ENCODE measurements at regions not wholly inside any gene's neighbourhood (a gene's known extent, or its start where the extent isn't known, plus 50 kb on each side); places are given as distances from the start of the nearest gene placed in this dataset.

GRCh38 chr3:59334585-59334984 lies 284.8 kb upstream of the CFAP20DC start:
- no peak overlapping the region for H3K4me3 ChIP-seq (ENCODE audit: low read length)
- no peaks in the 10 kb centered on the region for H3K9me3 ChIP-seq (ENCODE audit: insufficient read depth, low read depth, low read length)
- H3K4me1 ChIP-seq (ENCODE audit: insufficient read depth, low read length) = no peaks in the 10 kb centered on the region
- H3K27me3 ChIP-seq (ENCODE audit: insufficient read depth, low read length) = no peaks in the 10 kb centered on the region
- WGBS = 67% methylated on average over 2 of the region's 2 CpGs
- H3K9ac ChIP-seq (ENCODE audit: low read depth, low read length) = no peak overlapping the region
- H3K36me3 ChIP-seq (ENCODE audit: insufficient read depth, low read length) = no peaks in the 10 kb centered on the region
- H3K27ac ChIP-seq (ENCODE audit: low read depth, low read length) = no peak overlapping the region

GRCh38 chr3:59327376-59327808 lies 277.6 kb upstream of the CFAP20DC start:
- no peak overlapping the region for H3K4me3 ChIP-seq (ENCODE audit: low read length)
- no peak overlapping the region for H3K27ac ChIP-seq (ENCODE audit: low read depth, low read length)
- no peaks in the 10 kb centered on the region for H3K9me3 ChIP-seq (ENCODE audit: insufficient read depth, low read depth, low read length)
- no peak overlapping the region for H3K9ac ChIP-seq (ENCODE audit: low read depth, low read length)
- no peaks in the 10 kb centered on the region for H3K36me3 ChIP-seq (ENCODE audit: insufficient read depth, low read length)
- no peaks in the 10 kb centered on the region for H3K27me3 ChIP-seq (ENCODE audit: insufficient read depth, low read length)
- WGBS = 86% methylated on average over 3 of the region's 3 CpGs
- peaks cover 11% of the 10 kb centered on the region; the same call in 1 of the 2 replicates for H3K4me1 ChIP-seq (ENCODE audit: insufficient read depth, low read length)

GRCh38 chr3:59326246-59327024 lies 276.6 kb upstream of the CFAP20DC start:
- H3K4me3 ChIP-seq (ENCODE audit: low read length) = no peak overlapping the region
- no peak overlapping the region for H3K9ac ChIP-seq (ENCODE audit: low read depth, low read length)
- WGBS = 86% methylated on average over 6 of the region's 6 CpGs
- no peaks in the 10 kb centered on the region for H3K9me3 ChIP-seq (ENCODE audit: insufficient read depth, low read depth, low read length)
- peaks cover 11% of the 10 kb centered on the region; the same call in 1 of the 2 replicates for H3K4me1 ChIP-seq (ENCODE audit: insufficient read depth, low read length)
- H3K36me3 ChIP-seq (ENCODE audit: insufficient read depth, low read length) = no peaks in the 10 kb centered on the region
- no peaks in the 10 kb centered on the region for H3K27me3 ChIP-seq (ENCODE audit: insufficient read depth, low read length)
- H3K27ac ChIP-seq (ENCODE audit: low read depth, low read length) = no peak overlapping the region; the same call in 1 of the 2 replicates

- no peaks in the 10 kb centered on the region for H3K36me3 ChIP-seq (ENCODE audit: insufficient read depth, low read length)
- WGBS = 95% methylated on average over 5 of the region's 5 CpGs
- H3K4me3 ChIP-seq (ENCODE audit: low read length) = no peak overlapping the region
- no peak overlapping the region for H3K9ac ChIP-seq (ENCODE audit: low read depth, low read length)
- H3K27me3 ChIP-seq (ENCODE audit: insufficient read depth, low read length) = no peaks in the 10 kb centered on the region
- no peaks in the 10 kb centered on the region for H3K9me3 ChIP-seq (ENCODE audit: insufficient read depth, low read depth, low read length)
- H3K27ac ChIP-seq (ENCODE audit: low read depth, low read length) = no peak overlapping the region
- peaks cover 6% of the 10 kb centered on the region; the same call in 1 of the 2 replicates for H3K4me1 ChIP-seq (ENCODE audit: insufficient read depth, low read length)
Observed at GRCh38 chr3:59321881-59322540, 272.2 kb upstream of the CFAP20DC start.

- H3K9ac ChIP-seq (ENCODE audit: low read depth, low read length) = no peak overlapping the region
- no peaks in the 10 kb centered on the region for H3K27me3 ChIP-seq (ENCODE audit: insufficient read depth, low read length)
- no peak overlapping the region for H3K4me3 ChIP-seq (ENCODE audit: low read length)
- no peaks in the 10 kb centered on the region for H3K36me3 ChIP-seq (ENCODE audit: insufficient read depth, low read length)
- no peaks in the 10 kb centered on the region for H3K9me3 ChIP-seq (ENCODE audit: insufficient read depth, low read depth, low read length)
- 85% methylated on average over 4 of the region's 4 CpGs for WGBS
- H3K27ac ChIP-seq (ENCODE audit: low read depth, low read length) = no peak overlapping the region; the same call in 1 of the 2 replicates
- peaks cover 3% of the 10 kb centered on the region; the same call in 1 of the 2 replicates for H3K4me1 ChIP-seq (ENCODE audit: insufficient read depth, low read length)
Observed at GRCh38 chr3:59320080-59320479, 270.3 kb upstream of the CFAP20DC start.

GRCh38 chr3:59319442-59319841 lies 269.6 kb upstream of the CFAP20DC start:
- Histone ChIP-seq H3K36me3 (ENCODE audit: insufficient read depth, low read length) (no peaks in the 10 kb centered on the region), H3K9me3 (ENCODE audit: insufficient read depth, low read depth, low read length) (no peaks in the 10 kb centered on the region), H3K27me3 (ENCODE audit: insufficient read depth, low read length) (no peaks in the 10 kb centered on the region), H3K27ac (ENCODE audit: low read depth, low read length) (no peak overlapping the region), H3K4me1 (ENCODE audit: insufficient read depth, low read length) (peaks cover 3% of the 10 kb centered on the region; the same call in 1 of the 2 replicates), H3K4me3 (ENCODE audit: low read length) (no peak overlapping the region), H3K9ac (ENCODE audit: low read depth, low read length) (no peak overlapping the region)
- WGBS = 94% methylated on average over 4 of the region's 4 CpGs

- no peak overlapping the region for H3K9ac ChIP-seq (ENCODE audit: low read depth, low read length)
- no CpG with 5 or more reads among the region's 1 CpG for WGBS
- H3K27me3 ChIP-seq (ENCODE audit: insufficient read depth, low read length) = no peaks in the 10 kb centered on the region
- no peak overlapping the region for H3K27ac ChIP-seq (ENCODE audit: low read depth, low read length)
- no peaks in the 10 kb centered on the region for H3K36me3 ChIP-seq (ENCODE audit: insufficient read depth, low read length)
- H3K9me3 ChIP-seq (ENCODE audit: insufficient read depth, low read depth, low read length) = no peaks in the 10 kb centered on the region
- H3K4me3 ChIP-seq (ENCODE audit: low read length) = no peak overlapping the region
- peaks cover 3% of the 10 kb centered on the region; the same call in 1 of the 2 replicates for H3K4me1 ChIP-seq (ENCODE audit: insufficient read depth, low read length)
Observed at GRCh38 chr3:59318881-59319280, 269.1 kb upstream of the CFAP20DC start.

GRCh38 chr3:59317386-59317785 lies 267.6 kb upstream of the CFAP20DC start:
- Histone ChIP-seq H3K4me1 (ENCODE audit: insufficient read depth, low read length) (peaks cover 3% of the 10 kb centered on the region; the same call in 1 of the 2 replicates), H3K27ac (ENCODE audit: low read depth, low read length) (no peak overlapping the region), H3K4me3 (ENCODE audit: low read length) (no peak overlapping the region), H3K27me3 (ENCODE audit: insufficient read depth, low read length) (no peaks in the 10 kb centered on the region), H3K9ac (ENCODE audit: low read depth, low read length) (no peak overlapping the region), H3K9me3 (ENCODE audit: insufficient read depth, low read depth, low read length) (no peaks in the 10 kb centered on the region), H3K36me3 (ENCODE audit: insufficient read depth, low read length) (no peaks in the 10 kb centered on the region)
- 93% methylated on average over 6 of the region's 6 CpGs for WGBS

- 94% methylated on average over 3 of the region's 3 CpGs for WGBS
- Histone ChIP-seq H3K36me3 (ENCODE audit: insufficient read depth, low read length) (no peaks in the 10 kb centered on the region), H3K27me3 (ENCODE audit: insufficient read depth, low read length) (no peaks in the 10 kb centered on the region), H3K9me3 (ENCODE audit: insufficient read depth, low read depth, low read length) (no peaks in the 10 kb centered on the region), H3K9ac (ENCODE audit: low read depth, low read length) (no peak overlapping the region), H3K27ac (ENCODE audit: low read depth, low read length) (no peak overlapping the region), H3K4me3 (ENCODE audit: low read length) (no peak overlapping the region), H3K4me1 (ENCODE audit: insufficient read depth, low read length) (peaks cover 3% of the 10 kb centered on the region; the same call in 1 of the 2 replicates)
Observed at GRCh38 chr3:59316688-59317275, 267.0 kb upstream of the CFAP20DC start.

GRCh38 chr3:59313365-59313764 lies 263.5 kb upstream of the CFAP20DC start:
- WGBS = 72% methylated on average over 2 of the region's 2 CpGs
- no peaks in the 10 kb centered on the region for H3K27me3 ChIP-seq (ENCODE audit: insufficient read depth, low read length)
- H3K4me1 ChIP-seq (ENCODE audit: insufficient read depth, low read length) = no peaks in the 10 kb centered on the region
- H3K36me3 ChIP-seq (ENCODE audit: insufficient read depth, low read length) = no peaks in the 10 kb centered on the region
- no peaks in the 10 kb centered on the region for H3K9me3 ChIP-seq (ENCODE audit: insufficient read depth, low read depth, low read length)
- no peak overlapping the region for H3K4me3 ChIP-seq (ENCODE audit: low read length)
- no peak overlapping the region for H3K27ac ChIP-seq (ENCODE audit: low read depth, low read length)
- H3K9ac ChIP-seq (ENCODE audit: low read depth, low read length) = no peak overlapping the region

- no peak overlapping the region for H3K9ac ChIP-seq (ENCODE audit: low read depth, low read length)
- no peaks in the 10 kb centered on the region for H3K27me3 ChIP-seq (ENCODE audit: insufficient read depth, low read length)
- H3K9me3 ChIP-seq (ENCODE audit: insufficient read depth, low read depth, low read length) = no peaks in the 10 kb centered on the region
- H3K36me3 ChIP-seq (ENCODE audit: insufficient read depth, low read length) = no peaks in the 10 kb centered on the region
- H3K4me1 ChIP-seq (ENCODE audit: insufficient read depth, low read length) = no peaks in the 10 kb centered on the region
- 100% methylated on average over 1 of the region's 3 CpGs for WGBS
- H3K27ac ChIP-seq (ENCODE audit: low read depth, low read length) = no peak overlapping the region
- no peak overlapping the region for H3K4me3 ChIP-seq (ENCODE audit: low read length)
Observed at GRCh38 chr3:59311231-59311630, 261.4 kb upstream of the CFAP20DC start.

All from HUES64 (cell line).